ENCODE measurements at regions not wholly inside any gene's neighbourhood (a gene's known extent, or its start where the extent isn't known, plus 50 kb on each side); places are given as distances from the start of the nearest gene placed in this dataset.

GRCh38 chr5:163172540-163173338 lies 264.7 kb upstream of the CCNG1 start:
- Histone ChIP-seq H3K27ac (ENCODE audit: low read depth, low read length) (no peak overlapping the region), H3K27me3 (ENCODE audit: control insufficient read depth, insufficient read depth, low read length) (no peaks in the 10 kb centered on the region), H3K4me3 (ENCODE audit: low read depth, low read length) (no peak overlapping the region), H3K9me3 (ENCODE audit: control insufficient read depth, insufficient read depth, low read length) (peaks cover 3% of the 10 kb centered on the region)
- DNase-seq (ENCODE audit: low read depth, low spot score) = no peak
- CTCF ChIA-PET = no interaction called here
- TF ChIP-seq, protein P1, sequence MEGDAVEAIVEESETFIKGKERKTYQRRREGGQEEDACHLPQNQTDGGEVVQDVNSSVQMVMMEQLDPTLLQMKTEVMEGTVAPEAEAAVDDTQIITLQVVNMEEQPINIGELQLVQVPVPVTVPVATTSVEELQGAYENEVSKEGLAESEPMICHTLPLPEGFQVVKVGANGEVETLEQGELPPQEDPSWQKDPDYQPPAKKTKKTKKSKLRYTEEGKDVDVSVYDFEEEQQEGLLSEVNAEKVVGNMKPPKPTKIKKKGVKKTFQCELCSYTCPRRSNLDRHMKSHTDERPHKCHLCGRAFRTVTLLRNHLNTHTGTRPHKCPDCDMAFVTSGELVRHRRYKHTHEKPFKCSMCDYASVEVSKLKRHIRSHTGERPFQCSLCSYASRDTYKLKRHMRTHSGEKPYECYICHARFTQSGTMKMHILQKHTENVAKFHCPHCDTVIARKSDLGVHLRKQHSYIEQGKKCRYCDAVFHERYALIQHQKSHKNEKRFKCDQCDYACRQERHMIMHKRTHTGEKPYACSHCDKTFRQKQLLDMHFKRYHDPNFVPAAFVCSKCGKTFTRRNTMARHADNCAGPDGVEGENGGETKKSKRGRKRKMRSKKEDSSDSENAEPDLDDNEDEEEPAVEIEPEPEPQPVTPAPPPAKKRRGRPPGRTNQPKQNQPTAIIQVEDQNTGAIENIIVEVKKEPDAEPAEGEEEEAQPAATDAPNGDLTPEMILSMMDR (IDR thresholded peaks at IDR 0.05; ENCODE audit: low read depth, low read length) = no peak
- POLR2A ChIA-PET = no interaction called here

DNA sequence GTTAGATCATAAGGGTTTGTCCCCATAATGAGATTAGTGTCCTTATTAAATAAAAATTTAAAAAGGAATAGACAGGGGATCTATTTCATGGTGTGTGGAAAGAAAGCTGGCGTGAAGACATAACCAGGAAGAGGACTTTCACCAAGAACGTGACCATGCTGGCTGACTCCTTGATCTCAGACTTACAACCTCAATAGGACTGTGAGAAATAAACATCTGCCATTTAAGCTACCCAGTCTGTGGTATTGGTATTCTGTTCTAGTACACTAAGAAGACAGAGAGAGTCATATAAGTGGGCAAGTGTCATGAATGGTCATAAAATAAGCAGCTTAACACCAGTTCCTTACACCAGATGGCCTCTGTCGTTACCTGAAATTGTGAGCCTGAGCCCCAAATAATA lies 259.4 kb upstream of the CCNG1 start:
- Histone ChIP-seq H3K9me3 (ENCODE audit: control insufficient read depth, insufficient read depth, low read length) (peaks cover 3% of the 10 kb centered on the region), H3K27me3 (ENCODE audit: control insufficient read depth, insufficient read depth, low read length) (no peaks in the 10 kb centered on the region), H3K4me3 (ENCODE audit: low read depth, low read length) (no peak overlapping the region), H3K27ac (ENCODE audit: low read depth, low read length) (no peak overlapping the region)
- TF ChIP-seq, protein P1 (IDR thresholded peaks at IDR 0.05; ENCODE audit: low read depth, low read length) = no peak
- POLR2A ChIA-PET = no interaction called here
- CTCF ChIA-PET = no interaction called here
- no peak for DNase-seq (ENCODE audit: low read depth, low spot score)

DNA sequence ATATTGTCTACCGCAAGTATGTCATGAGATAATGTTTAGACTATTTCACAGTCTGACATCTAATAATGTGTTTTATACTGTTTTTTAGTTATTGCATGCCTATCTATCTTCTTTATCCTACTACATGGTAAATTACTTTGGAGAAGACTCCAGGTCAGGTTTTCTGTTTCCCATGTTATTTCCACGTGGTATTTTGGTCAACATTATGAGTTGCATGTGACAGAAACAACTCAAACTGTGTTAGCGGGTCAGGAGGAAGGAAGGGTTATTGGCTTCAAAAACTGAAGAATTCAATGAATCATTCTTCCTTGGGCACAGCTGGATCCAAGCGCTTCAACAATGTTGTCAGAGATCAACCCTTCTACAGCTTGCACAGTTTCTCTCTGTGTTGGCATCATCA lies 252.1 kb upstream of the CCNG1 start:
- no peaks in the 10 kb centered on the region for H3K27me3 ChIP-seq (ENCODE audit: control insufficient read depth, insufficient read depth, low read length)
- TF ChIP-seq, protein P1 (IDR thresholded peaks at IDR 0.05; ENCODE audit: low read depth, low read length) = no peak
- no peak for DNase-seq (ENCODE audit: low read depth, low spot score)
- H3K27ac ChIP-seq (ENCODE audit: low read depth, low read length) = no peak overlapping the region
- H3K9me3 ChIP-seq (ENCODE audit: control insufficient read depth, insufficient read depth, low read length) = no peaks in the 10 kb centered on the region
- ChIA-PET CTCF (no interaction called here), POLR2A (no interaction called here)
- no peak overlapping the region for H3K4me3 ChIP-seq (ENCODE audit: low read depth, low read length)

GRCh38 chr5:163189023-163189553 lies 248.3 kb upstream of the CCNG1 start:
- POLR2A ChIA-PET = no interaction called here
- Histone ChIP-seq H3K4me3 (ENCODE audit: low read depth, low read length) (no peak overlapping the region), H3K27ac (ENCODE audit: low read depth, low read length) (no peak overlapping the region), H3K9me3 (ENCODE audit: control insufficient read depth, insufficient read depth, low read length) (no peaks in the 10 kb centered on the region), H3K27me3 (ENCODE audit: control insufficient read depth, insufficient read depth, low read length) (no peaks in the 10 kb centered on the region)
- TF ChIP-seq, protein P1 (IDR thresholded peaks at IDR 0.05; ENCODE audit: low read depth, low read length) = no peak
- DNase-seq (ENCODE audit: low read depth, low spot score) = no peak
- CTCF ChIA-PET = no interaction called here

- H3K4me3 ChIP-seq (ENCODE audit: low read depth, low read length) = no peak overlapping the region
- POLR2A ChIA-PET = no interaction called here
- H3K27ac ChIP-seq (ENCODE audit: low read depth, low read length) = no peak overlapping the region
- no peak for DNase-seq (ENCODE audit: low read depth, low spot score)
- TF ChIP-seq, protein P1 (IDR thresholded peaks at IDR 0.05; ENCODE audit: low read depth, low read length) = no peak
- CTCF ChIA-PET = no interaction called here
- H3K9me3 ChIP-seq (ENCODE audit: control insufficient read depth, insufficient read depth, low read length) = peaks cover 2% of the 10 kb centered on the region; the same call in 1 of the 2 replicates
- H3K27me3 ChIP-seq (ENCODE audit: control insufficient read depth, insufficient read depth, low read length) = no peaks in the 10 kb centered on the region
These were observed 247.1 kb upstream of the CCNG1 start for GRCh38 chr5:163190283-163190682.
